WTC11 (cell line): ENCODE measurements at regions not wholly inside any gene's neighbourhood (a gene's known extent, or its start where the extent isn't known, plus 50 kb on each side); places are given as distances from the start of the nearest gene placed in this dataset.

Source experiments
- ATAC-seq: fragments of 200-7000 bp; cut with Tn5 transposase; 2 replicates; pipeline ENCODE4 v1.10.0; 2021; ENCODE audit warnings: mild to moderate bottlenecking, moderate library complexity
- CTCF ChIA-PET: fragments of 300-600 bp; sonication (Branson Sonifier 250); formaldehyde crosslinking; loops from one replicate; lab custom pipeline; 2021; ENCODE audit warnings: antibody characterized with exemption; lab: Charles Lee
- POLR2A ChIA-PET: fragments of 350-600 bp; sonication (Branson Sonifier 250); formaldehyde crosslinking; loops from one replicate; lab custom pipeline; 2021; ENCODE audit warnings: antibody characterized with exemption; lab: Charles Lee
- DNase-seq: peaks from one replicate; pipeline ENCODE4 v3.0.0; 2021; ENCODE audit warnings: low spot score
- H3K27ac Mint-ChIP-seq: 2 replicates; pipeline ENCODE4 v1.8.0; 2021; ENCODE audit warnings: mixed read lengths
- H3K27me3 Mint-ChIP-seq: 2 replicates; pipeline ENCODE4 v1.8.0; 2021; ENCODE audit warnings: low read depth, mild to moderate bottlenecking, moderate library complexity, mixed read lengths
- H3K36me3 Mint-ChIP-seq: 2 replicates; pipeline ENCODE4 v1.8.0; 2021; ENCODE audit warnings: mixed read lengths
- H3K4me1 Mint-ChIP-seq: 2 replicates; pipeline ENCODE4 v1.8.0; 2022; ENCODE audit warnings: mixed read lengths
- H3K4me3 Mint-ChIP-seq: 2 replicates; pipeline ENCODE4 v1.8.0; 2021; ENCODE audit warnings: mild to moderate bottlenecking, moderate library complexity, mixed read lengths
- H3K9me3 Mint-ChIP-seq: 2 replicates; pipeline ENCODE4 v1.8.0; 2021; ENCODE audit warnings: mixed read lengths
- FOXJ3 ChIP-seq: sonication (generic); formaldehyde crosslinking; IDR thresholded peaks from 2 replicates; pipeline ENCODE4 v1.9.0; 2021; ENCODE audit warnings: missing genetic modification reagents, mild to moderate bottlenecking, borderline replicate concordance
- IRF2 ChIP-seq: sonication (generic); formaldehyde crosslinking; IDR thresholded peaks from 2 replicates; pipeline ENCODE4 v1.8.0; 2022; ENCODE audit warnings: low read depth, missing genetic modification reagents, borderline replicate concordance
- MYBL2 ChIP-seq: sonication (generic); formaldehyde crosslinking; IDR thresholded peaks from 2 replicates; pipeline ENCODE4 v1.8.1; 2023; ENCODE audit warnings: mild to moderate bottlenecking, moderate library complexity, missing genetic modification reagents
- NR3C1 ChIP-seq: sonication (generic); formaldehyde crosslinking; conservative IDR thresholded peaks from 2 replicates; pipeline ENCODE4 v1.8.1; 2023; ENCODE audit warnings: low read depth, mild to moderate bottlenecking, missing genetic modification reagents
- PRDM15 ChIP-seq: sonication (generic); formaldehyde crosslinking; IDR thresholded peaks from 2 replicates; pipeline ENCODE4 v1.8.0; 2022; ENCODE audit warnings: missing genetic modification reagents
- SMAD4 ChIP-seq: sonication (generic); formaldehyde crosslinking; IDR thresholded peaks from 2 replicates; pipeline ENCODE4 v1.8.0; 2022; ENCODE audit warnings: mild to moderate bottlenecking, missing genetic modification reagents
- ZNF423 ChIP-seq: fragments of 250-450 bp; sonication (Bioruptor Pico); IDR thresholded peaks from 2 replicates; pipeline ENCODE4 v2.1.2; 2022; ENCODE audit warnings: mild to moderate bottlenecking, moderate library complexity
- ZNF532 ChIP-seq: fragments of 250-450 bp; sonication (Bioruptor Pico); IDR thresholded peaks from 2 replicates; pipeline ENCODE4 v1.9.0; 2021; ENCODE audit warnings: mild to moderate bottlenecking, borderline replicate concordance
- TF ChIP-seq, protein P1 (sequence below): sonication (generic); formaldehyde crosslinking; conservative IDR thresholded peaks from 2 replicates; pipeline ENCODE4 v1.8.1; 2023; ENCODE audit warnings: mild to moderate bottlenecking, low read depth, missing genetic modification reagents, moderate library complexity
- TF ChIP-seq, protein P2 (sequence below): sonication (generic); formaldehyde crosslinking; IDR thresholded peaks from 2 replicates; pipeline ENCODE4 v1.8.1; 2023; ENCODE audit warnings: mild to moderate bottlenecking, missing genetic modification reagents, moderate library complexity
- TF ChIP-seq, protein P3 (sequence below): sonication (generic); formaldehyde crosslinking; IDR thresholded peaks from 2 replicates; pipeline ENCODE4 v1.8.1; 2023; ENCODE audit warnings: mild to moderate bottlenecking, missing genetic modification reagents
- TF ChIP-seq, protein P4 (sequence below): sonication (generic); formaldehyde crosslinking; IDR thresholded peaks from 2 replicates; pipeline ENCODE4 v1.8.1; 2022; ENCODE audit warnings: missing genetic modification reagents, borderline replicate concordance

GRCh38 chr4:32128549-32128948 lies 1408.4 kb downstream of the PCDH7 start:
- no peak overlapping the region for H3K4me3 Mint-ChIP-seq
- CTCF ChIA-PET, result no interaction called here
- peaks cover 5% of the 10 kb centered on the region for H3K4me1 Mint-ChIP-seq
- TF ChIP-seq FOXJ3 (CRISPR knock-in tag) (no peak), NR3C1 (no peak), PRDM15 (CRISPR knock-in tag) (no peak), SMAD4 (no peak), MYBL2 (CRISPR knock-in tag) (no peak), ZNF423 (CRISPR knock-in tag) (no peak), IRF2 (CRISPR knock-in tag) (no peak), ZNF532 (no peak)
- TF ChIP-seq, protein P1, sequence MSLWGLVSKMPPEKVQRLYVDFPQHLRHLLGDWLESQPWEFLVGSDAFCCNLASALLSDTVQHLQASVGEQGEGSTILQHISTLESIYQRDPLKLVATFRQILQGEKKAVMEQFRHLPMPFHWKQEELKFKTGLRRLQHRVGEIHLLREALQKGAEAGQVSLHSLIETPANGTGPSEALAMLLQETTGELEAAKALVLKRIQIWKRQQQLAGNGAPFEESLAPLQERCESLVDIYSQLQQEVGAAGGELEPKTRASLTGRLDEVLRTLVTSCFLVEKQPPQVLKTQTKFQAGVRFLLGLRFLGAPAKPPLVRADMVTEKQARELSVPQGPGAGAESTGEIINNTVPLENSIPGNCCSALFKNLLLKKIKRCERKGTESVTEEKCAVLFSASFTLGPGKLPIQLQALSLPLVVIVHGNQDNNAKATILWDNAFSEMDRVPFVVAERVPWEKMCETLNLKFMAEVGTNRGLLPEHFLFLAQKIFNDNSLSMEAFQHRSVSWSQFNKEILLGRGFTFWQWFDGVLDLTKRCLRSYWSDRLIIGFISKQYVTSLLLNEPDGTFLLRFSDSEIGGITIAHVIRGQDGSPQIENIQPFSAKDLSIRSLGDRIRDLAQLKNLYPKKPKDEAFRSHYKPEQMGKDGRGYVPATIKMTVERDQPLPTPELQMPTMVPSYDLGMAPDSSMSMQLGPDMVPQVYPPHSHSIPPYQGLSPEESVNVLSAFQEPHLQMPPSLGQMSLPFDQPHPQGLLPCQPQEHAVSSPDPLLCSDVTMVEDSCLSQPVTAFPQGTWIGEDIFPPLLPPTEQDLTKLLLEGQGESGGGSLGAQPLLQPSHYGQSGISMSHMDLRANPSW (CRISPR knock-in tag), result no peak
- TF ChIP-seq, protein P2, sequence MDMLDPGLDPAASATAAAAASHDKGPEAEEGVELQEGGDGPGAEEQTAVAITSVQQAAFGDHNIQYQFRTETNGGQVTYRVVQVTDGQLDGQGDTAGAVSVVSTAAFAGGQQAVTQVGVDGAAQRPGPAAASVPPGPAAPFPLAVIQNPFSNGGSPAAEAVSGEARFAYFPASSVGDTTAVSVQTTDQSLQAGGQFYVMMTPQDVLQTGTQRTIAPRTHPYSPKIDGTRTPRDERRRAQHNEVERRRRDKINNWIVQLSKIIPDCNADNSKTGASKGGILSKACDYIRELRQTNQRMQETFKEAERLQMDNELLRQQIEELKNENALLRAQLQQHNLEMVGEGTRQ (CRISPR knock-in tag), result no peak
- TF ChIP-seq, protein P3, sequence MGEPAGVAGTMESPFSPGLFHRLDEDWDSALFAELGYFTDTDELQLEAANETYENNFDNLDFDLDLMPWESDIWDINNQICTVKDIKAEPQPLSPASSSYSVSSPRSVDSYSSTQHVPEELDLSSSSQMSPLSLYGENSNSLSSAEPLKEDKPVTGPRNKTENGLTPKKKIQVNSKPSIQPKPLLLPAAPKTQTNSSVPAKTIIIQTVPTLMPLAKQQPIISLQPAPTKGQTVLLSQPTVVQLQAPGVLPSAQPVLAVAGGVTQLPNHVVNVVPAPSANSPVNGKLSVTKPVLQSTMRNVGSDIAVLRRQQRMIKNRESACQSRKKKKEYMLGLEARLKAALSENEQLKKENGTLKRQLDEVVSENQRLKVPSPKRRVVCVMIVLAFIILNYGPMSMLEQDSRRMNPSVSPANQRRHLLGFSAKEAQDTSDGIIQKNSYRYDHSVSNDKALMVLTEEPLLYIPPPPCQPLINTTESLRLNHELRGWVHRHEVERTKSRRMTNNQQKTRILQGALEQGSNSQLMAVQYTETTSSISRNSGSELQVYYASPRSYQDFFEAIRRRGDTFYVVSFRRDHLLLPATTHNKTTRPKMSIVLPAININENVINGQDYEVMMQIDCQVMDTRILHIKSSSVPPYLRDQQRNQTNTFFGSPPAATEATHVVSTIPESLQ (CRISPR knock-in tag), result no peak
- TF ChIP-seq, protein P4, sequence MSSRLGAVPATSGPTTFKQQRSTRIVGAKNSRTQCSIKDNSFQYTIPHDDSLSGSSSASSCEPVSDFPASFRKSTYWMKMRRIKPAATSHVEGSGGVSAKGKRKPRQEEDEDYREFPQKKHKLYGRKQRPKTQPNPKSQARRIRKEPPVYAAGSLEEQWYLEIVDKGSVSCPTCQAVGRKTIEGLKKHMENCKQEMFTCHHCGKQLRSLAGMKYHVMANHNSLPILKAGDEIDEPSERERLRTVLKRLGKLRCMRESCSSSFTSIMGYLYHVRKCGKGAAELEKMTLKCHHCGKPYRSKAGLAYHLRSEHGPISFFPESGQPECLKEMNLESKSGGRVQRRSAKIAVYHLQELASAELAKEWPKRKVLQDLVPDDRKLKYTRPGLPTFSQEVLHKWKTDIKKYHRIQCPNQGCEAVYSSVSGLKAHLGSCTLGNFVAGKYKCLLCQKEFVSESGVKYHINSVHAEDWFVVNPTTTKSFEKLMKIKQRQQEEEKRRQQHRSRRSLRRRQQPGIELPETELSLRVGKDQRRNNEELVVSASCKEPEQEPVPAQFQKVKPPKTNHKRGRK (CRISPR knock-in tag), result no peak
- no peaks in the 10 kb centered on the region for H3K27me3 Mint-ChIP-seq
- H3K9me3 Mint-ChIP-seq, result no peaks in the 10 kb centered on the region
- DNase-seq (no peak), ATAC-seq (no peak)
- H3K27ac Mint-ChIP-seq, result no peak overlapping the region
- no peaks in the 10 kb centered on the region for H3K36me3 Mint-ChIP-seq
- POLR2A ChIA-PET, result no interaction called here
